ENCODE measurements at regions not wholly inside any gene's neighbourhood (a gene's known extent, or its start where the extent isn't known, plus 50 kb on each side); places are given as distances from the start of the nearest gene placed in this dataset.
"Not testable (repeated sequence)": the region's sequence is repeated elsewhere in the genome, so short reads cannot be mapped to it uniquely, and the experiment has no call there.

- in situ Hi-C loops (cut with HindIII; ENCODE audit: low pct_ligation_motif_present, low pct_unique_long_range_greater_than_20kb, low sequenced_read_pairs) = no loop called here
- no peak for DNase-seq
Measured at GRCh38 chr2:146771531-146771930, 1073.3 kb upstream of the ACVR2A start.

- DNase-seq = no peak
- in situ Hi-C loops (cut with HindIII; ENCODE audit: low pct_ligation_motif_present, low pct_unique_long_range_greater_than_20kb, low sequenced_read_pairs) = no loop called here
Measured at GRCh38 chr2:146764301-146764700, 1080.5 kb upstream of the ACVR2A start.

- DNase-seq = no peak
Measured at GRCh38 chr2:146762786-146763185, 1082.0 kb upstream of the ACVR2A start.

GRCh38 chr2:146754606-146755005 is 1090.2 kb upstream of the ACVR2A start:
- in situ Hi-C loops (cut with HindIII; ENCODE audit: low pct_ligation_motif_present, low pct_unique_long_range_greater_than_20kb, low sequenced_read_pairs) = no loop called here

More at GRCh38 chr2:146762786-146763185, 1082.0 kb upstream of the ACVR2A start:
- in situ Hi-C loops (cut with HindIII; ENCODE audit: low pct_ligation_motif_present, low pct_unique_long_range_greater_than_20kb, low sequenced_read_pairs) = no loop called here

GRCh38 chr2:146748046-146748445 is 1096.8 kb upstream of the ACVR2A start:
- in situ Hi-C loops (cut with HindIII; ENCODE audit: low pct_ligation_motif_present, low pct_unique_long_range_greater_than_20kb, low sequenced_read_pairs) = no loop called here
- DNase-seq = no peak

More at GRCh38 chr2:146754606-146755005, 1090.2 kb upstream of the ACVR2A start:
- DNase-seq = no peak

- in situ Hi-C loops (cut with HindIII; ENCODE audit: low pct_ligation_motif_present, low pct_unique_long_range_greater_than_20kb, low sequenced_read_pairs) = no loop called here
Measured at GRCh38 chr2:146741260-146741659, 1103.6 kb upstream of the ACVR2A start.

GRCh38 chr2:146734821-146735190 is 1110.0 kb upstream of the ACVR2A start:
- DNase-seq = no peak
- in situ Hi-C loops (cut with HindIII; ENCODE audit: low pct_ligation_motif_present, low pct_unique_long_range_greater_than_20kb, low sequenced_read_pairs) = no loop called here

More at GRCh38 chr2:146741260-146741659, 1103.6 kb upstream of the ACVR2A start:
- DNase-seq = no peak

- in situ Hi-C loops (cut with HindIII; ENCODE audit: low pct_ligation_motif_present, low pct_unique_long_range_greater_than_20kb, low sequenced_read_pairs) = no loop called here
- peak; percentile 70 for DNase-seq
Measured at GRCh38 chr2:146734042-146734820, 1110.6 kb upstream of the ACVR2A start.

GRCh38 chr2:146730882-146731281 is 1113.9 kb upstream of the ACVR2A start:
- in situ Hi-C loops (cut with HindIII; ENCODE audit: low pct_ligation_motif_present, low pct_unique_long_range_greater_than_20kb, low sequenced_read_pairs) = no loop called here
- no peak for DNase-seq

GRCh38 chr2:146721486-146721885 is 1123.3 kb upstream of the ACVR2A start:
- DNase-seq = no peak
- in situ Hi-C loops (cut with HindIII; ENCODE audit: low pct_ligation_motif_present, low pct_unique_long_range_greater_than_20kb, low sequenced_read_pairs) = no loop called here

GRCh38 chr2:146720170-146720569 is 1124.7 kb upstream of the ACVR2A start:
- DNase-seq = no peak
- in situ Hi-C loops (cut with HindIII; ENCODE audit: low pct_ligation_motif_present, low pct_unique_long_range_greater_than_20kb, low sequenced_read_pairs) = no loop called here

GRCh38 chr2:146716591-146716990 is 1128.2 kb upstream of the ACVR2A start:
- in situ Hi-C loops (cut with HindIII; ENCODE audit: low pct_ligation_motif_present, low pct_unique_long_range_greater_than_20kb, low sequenced_read_pairs) = no loop called here

GRCh38 chr2:146709004-146709403 is 1135.8 kb upstream of the ACVR2A start:
- DNase-seq = no peak
- in situ Hi-C loops (cut with HindIII; ENCODE audit: low pct_ligation_motif_present, low pct_unique_long_range_greater_than_20kb, low sequenced_read_pairs) = no loop called here

More at GRCh38 chr2:146716591-146716990, 1128.2 kb upstream of the ACVR2A start:
- DNase-seq = no peak

- DNase-seq = peak; percentile 12
Measured at GRCh38 chr2:146701183-146701582, 1143.6 kb upstream of the ACVR2A start.

GRCh38 chr2:146697307-146697706 is 1147.5 kb upstream of the ACVR2A start:
- no peak for DNase-seq
- in situ Hi-C loops (cut with HindIII; ENCODE audit: low pct_ligation_motif_present, low pct_unique_long_range_greater_than_20kb, low sequenced_read_pairs) = no loop called here

More at GRCh38 chr2:146701183-146701582, 1143.6 kb upstream of the ACVR2A start:
- in situ Hi-C loops (cut with HindIII; ENCODE audit: low pct_ligation_motif_present, low pct_unique_long_range_greater_than_20kb, low sequenced_read_pairs) = no loop called here

GRCh38 chr2:146696787-146697186 is 1148.0 kb upstream of the ACVR2A start:
- DNase-seq; in situ Hi-C loops (cut with HindIII; ENCODE audit: low pct_ligation_motif_present, low pct_unique_long_range_greater_than_20kb, low sequenced_read_pairs): not testable (repeated sequence)

GRCh38 chr2:146681991-146682390 is 1162.8 kb upstream of the ACVR2A start:
- in situ Hi-C loops (cut with HindIII; ENCODE audit: low pct_ligation_motif_present, low pct_unique_long_range_greater_than_20kb, low sequenced_read_pairs) = no loop called here
- no peak for DNase-seq

- no peak for DNase-seq
- in situ Hi-C loops (cut with HindIII; ENCODE audit: low pct_ligation_motif_present, low pct_unique_long_range_greater_than_20kb, low sequenced_read_pairs) = no loop called here
Measured at GRCh38 chr2:146678516-146678915, 1166.3 kb upstream of the ACVR2A start.

GRCh38 chr2:146677280-146677679 is 1167.5 kb upstream of the ACVR2A start:
- in situ Hi-C loops (cut with HindIII; ENCODE audit: low pct_ligation_motif_present, low pct_unique_long_range_greater_than_20kb, low sequenced_read_pairs) = no loop called here
- DNase-seq = no peak

- DNase-seq = no peak
- in situ Hi-C loops (cut with HindIII; ENCODE audit: low pct_ligation_motif_present, low pct_unique_long_range_greater_than_20kb, low sequenced_read_pairs) = no loop called here
Measured at GRCh38 chr2:146669735-146670134, 1175.1 kb upstream of the ACVR2A start.
